NCI-H526 (cell line): ENCODE measurements at regions not wholly inside any gene's neighbourhood (a gene's known extent, or its start where the extent isn't known, plus 50 kb on each side); places are given as distances from the start of the nearest gene placed in this dataset.
"Not testable (repeated sequence)": the region's sequence is repeated elsewhere in the genome, so short reads cannot be mapped to it uniquely, and the experiment has no call there.

ENCODE experiments used
- DNase-seq, 2 experiments: peaks; one replicate each; lab custom pipeline; 2025; lab: John Stamatoyannopoulos, UW

DNA sequence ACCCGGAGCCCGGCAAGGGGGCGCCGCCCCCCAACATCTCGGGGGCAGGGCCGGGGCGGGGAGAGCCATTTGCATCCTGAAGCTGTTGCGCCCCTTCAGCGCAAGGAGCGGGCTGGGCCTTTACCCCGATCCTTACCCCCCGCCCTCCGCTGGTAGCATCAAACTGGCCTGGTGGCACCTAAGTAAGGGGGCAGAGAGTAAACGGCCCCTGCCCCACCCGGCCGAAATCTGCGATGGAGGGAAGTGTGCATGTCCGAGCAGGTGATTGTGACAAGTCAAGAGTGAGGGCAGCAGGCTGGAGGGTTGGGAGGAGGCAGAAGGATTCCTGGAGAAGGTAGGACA, 101.2 kb downstream of the ESM1 start:
- no peak for DNase-seq

DNA sequence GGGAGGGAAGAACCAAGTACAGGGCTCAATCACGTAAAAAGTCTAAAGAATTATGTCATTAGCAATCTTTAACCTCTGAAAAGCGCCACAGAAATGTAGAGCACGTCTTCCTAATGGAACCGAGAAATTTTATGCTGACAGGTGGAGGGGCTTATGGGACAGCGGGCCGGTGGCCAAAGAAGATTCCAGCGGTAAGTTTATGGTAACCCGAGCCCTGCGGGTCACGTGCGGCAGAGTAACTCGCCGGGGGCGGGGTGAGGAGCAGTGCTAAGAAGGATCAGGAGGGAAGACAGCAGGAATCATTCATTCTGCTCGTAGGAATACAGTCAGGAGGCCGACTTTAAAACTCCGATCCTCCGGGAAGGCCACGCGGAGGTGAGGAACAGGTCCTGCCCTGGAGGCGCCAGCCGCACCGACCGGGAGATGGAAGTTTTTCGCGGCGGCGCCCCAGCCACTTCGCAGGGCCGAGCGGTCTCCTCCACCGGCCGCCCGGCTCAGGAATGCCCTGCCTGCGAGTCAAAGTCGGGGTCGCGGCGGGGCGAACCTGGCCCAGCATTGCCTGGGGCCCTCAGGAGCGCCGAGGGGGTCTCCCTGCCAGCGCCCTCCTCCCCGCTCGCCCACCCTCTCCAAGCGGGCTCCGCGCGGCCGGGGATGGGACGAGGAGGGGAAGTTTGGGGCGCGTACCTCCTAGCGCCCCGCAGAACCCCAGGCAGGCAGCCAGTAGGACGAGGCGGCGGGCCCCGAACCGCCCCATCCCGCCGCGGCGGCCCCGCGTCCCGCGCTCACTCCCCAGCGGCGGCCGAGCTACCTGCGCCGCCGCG, 101.8 kb downstream of the ESM1 start:
- DNase-seq = no peak

DNA sequence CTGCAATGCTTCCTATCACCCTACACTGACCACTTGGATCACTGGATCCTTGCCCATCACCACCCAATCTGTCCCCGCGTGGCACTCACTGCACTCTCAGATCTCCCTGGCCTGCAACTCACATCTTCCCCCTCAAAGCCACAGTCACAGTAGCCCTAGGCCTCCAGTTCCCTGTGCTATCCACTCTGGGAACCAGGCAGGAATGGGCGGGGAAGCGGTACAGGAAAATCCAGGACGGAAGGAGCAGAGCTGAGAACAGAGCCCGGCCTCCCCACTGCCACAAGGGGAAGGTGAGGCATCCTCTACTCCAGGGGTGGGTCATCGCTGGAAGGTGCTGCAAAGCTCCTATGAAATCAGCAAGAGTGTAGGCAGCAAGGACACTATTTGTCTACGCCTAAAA, 102.6 kb downstream of the ESM1 start:
- no peak for DNase-seq

DNA sequence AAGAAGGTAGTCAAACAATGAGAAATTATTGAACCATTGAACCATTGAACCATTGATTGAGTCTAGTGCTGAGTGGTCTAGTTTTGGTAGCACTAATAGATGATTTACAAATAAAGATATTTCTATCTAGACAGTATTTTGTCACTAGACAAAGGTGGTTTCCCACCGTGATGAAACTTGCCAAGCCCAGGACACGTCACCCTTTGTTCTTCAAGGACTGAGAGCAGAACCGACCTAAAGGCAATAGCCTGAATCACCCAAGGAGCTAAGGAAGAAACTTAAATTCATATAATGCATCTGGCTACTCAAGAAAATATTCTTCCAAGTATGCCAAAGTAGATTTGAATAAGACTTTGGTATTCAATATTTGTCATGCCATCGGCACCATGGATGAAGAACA, 103.3 kb downstream of the ESM1 start:
- DNase-seq = no peak

DNA sequence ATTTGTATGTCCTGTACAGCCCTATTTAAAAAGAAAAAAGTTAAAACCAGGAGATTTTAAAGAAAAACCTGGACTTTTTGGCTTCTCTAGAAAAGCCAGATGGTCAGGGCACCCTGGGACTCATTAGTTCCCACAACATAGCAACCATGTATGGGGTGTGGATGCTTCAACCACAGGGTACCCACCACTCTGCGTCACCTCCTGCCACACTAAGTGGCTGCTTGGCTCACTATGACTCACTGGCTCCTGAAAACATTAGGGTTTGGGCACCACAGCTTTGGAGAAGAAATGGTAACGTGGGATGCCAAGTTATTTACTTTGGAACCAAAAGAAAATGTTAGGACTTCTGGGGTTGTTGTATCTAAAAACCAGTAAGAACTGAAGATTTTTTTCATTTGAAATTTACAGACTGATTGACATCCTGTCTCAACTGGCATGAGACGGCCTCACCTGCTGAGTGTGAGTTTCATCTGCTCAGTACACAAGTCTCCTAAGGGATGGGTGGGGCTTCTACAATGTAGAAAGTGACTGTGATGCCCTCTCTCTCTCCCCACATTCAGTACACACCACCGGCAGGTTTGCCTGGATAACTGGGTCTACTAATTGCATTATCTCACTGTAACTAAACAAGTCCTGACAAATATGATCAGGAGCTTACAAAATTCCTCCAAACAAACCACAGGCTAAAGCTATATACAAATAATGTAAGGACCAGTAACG, 103.9 kb downstream of the ESM1 start:
- no peak for DNase-seq

DNA sequence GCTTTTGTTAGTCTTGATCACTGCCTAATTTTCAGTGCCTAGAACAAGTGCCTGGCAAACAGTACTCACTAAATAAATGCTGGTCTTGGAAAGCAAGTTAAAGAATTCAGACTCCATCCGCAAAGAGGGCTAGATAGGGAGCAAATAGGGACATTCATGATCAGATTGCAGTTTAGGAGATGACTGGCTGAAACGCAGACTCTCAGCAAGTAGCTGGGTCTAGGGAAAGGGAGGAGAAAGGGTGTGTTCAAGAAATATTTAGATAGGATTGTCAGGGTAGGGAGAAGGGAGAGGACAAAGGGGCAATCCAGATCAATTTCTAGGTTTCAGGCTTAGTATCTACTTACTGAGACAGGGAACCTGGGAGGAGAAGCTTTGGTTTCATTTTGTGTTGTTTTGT, 108.4 kb downstream of the ESM1 start:
- no peak for DNase-seq

DNA sequence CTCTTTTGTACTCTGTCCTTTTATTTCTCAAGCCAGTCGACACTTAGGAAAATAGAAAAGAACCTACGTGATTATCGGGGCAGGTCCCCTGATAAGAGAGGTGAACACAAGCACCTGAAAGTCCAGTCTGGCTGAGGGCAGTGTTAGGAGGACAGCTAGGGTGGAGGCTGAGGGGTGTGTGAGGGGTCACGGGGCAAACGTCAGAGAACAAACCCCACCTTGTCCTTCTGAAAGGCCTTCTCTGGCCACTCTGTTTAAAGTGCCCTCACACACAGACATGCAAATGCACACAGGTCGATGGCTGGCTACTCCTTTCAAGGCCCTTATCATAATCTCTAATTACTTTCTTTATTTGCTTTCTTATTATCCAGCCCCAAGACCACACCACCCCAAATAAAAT, 108.8 kb downstream of the ESM1 start:
- DNase-seq = no peak

DNA sequence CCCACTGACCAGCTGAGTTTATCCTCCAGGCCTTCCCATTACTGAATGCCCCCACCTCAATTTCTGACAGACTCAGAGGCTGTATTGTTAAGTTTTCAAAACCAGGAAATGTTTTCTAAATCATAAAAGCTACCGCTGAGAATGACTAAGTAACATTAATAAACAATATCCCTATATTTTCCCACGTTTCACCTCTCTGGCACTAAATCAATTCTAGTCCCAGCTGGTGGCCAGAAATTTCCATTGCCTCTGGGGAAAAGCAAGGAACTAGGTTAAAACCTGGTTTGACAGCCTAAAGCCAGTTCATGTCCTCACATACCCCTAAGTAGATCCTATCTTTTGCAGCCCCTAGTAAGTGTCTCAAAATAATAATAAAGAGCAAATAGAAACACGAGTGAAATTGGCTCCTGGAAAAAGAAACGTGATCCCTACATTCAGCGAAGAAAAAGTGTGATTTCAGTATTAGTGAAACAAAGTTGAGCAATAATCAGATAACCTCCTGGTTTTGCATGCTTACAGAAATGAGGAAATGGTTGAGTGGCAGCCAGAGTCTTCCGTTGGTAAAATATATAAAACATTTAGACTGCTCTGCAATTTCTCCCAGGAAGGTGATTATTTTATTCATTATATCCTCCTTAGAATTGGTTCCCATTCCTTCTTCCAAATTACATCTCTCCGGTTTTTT, 110.9 kb downstream of the ESM1 start:
- DNase-seq = no peak

DNA sequence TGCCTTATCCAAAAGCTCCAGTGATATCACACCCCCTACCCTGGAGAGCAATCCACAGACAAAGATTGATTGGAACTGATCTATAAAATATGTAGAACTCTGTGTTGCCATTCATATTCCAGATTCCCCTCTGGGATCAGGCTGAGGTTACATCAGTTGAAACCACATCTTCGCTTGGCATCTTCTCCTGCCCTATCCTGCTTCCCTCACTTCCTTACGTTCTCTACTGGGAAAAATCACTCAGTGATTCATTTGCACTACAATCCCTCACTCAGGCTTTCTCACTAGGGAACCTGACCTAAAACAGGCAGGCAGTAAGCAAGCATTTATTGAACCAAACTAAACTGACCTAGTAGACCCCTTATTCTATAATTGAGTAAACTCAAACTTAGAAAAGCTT, 111.7 kb downstream of the ESM1 start:
- no peak for DNase-seq

DNA sequence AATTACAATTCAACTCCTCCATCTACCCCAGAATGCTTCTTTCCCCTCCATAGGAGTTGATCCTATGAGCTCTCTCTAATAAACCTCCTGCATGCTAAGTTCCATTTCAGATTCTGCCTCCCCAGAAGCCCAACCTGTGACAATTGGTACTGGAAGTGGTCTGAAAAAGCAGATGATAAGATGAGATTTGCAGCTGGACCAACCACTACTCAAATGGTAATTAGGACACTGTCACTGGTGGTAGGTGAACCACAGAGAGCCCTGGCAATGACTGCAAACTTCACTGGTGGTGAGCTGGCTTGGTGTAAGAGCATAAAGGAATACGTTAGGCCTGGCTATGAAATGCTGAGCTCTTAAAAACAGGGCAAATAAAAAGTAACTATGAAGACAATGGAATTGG, 112.6 kb downstream of the ESM1 start:
- DNase-seq = no peak

DNA sequence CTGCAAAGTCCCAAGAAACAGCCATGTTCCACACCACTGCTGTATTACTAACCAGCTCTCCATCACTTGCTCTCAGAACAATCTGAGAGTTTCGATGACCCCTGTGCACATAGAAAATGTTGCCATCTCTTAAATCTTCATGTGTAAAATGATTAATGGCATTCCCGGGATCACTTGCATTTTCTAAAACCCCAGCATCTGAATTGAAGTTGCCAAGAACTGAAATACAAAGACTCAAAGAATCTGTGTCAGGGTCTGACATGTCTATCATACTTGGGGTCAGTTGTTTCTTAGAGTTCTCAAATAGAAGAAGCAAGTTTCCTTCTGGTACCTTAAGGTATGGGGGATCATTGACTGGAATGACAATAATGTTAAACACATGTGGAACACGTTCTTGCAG, 115.1 kb downstream of the ESM1 start:
- DNase-seq = no peak

DNA sequence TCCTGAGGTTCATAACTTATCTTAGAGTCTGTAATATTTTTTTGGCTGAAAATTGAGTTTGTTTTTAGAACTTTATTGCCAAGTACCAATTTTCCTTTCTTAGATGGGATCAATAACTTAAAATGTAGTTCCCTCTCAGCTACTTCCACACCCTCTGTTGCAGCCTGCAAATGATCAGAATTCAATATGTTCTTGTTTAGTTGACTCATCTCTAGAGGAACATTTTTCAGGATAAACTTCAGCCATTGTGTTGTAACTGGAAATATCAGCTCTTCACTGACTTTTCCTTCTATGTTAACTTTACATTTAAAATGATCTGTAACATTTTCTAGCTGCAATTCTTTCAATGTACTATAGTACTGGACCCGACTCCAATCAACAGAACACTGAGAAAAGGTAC, 115.7 kb downstream of the ESM1 start:
- no peak for DNase-seq

DNA sequence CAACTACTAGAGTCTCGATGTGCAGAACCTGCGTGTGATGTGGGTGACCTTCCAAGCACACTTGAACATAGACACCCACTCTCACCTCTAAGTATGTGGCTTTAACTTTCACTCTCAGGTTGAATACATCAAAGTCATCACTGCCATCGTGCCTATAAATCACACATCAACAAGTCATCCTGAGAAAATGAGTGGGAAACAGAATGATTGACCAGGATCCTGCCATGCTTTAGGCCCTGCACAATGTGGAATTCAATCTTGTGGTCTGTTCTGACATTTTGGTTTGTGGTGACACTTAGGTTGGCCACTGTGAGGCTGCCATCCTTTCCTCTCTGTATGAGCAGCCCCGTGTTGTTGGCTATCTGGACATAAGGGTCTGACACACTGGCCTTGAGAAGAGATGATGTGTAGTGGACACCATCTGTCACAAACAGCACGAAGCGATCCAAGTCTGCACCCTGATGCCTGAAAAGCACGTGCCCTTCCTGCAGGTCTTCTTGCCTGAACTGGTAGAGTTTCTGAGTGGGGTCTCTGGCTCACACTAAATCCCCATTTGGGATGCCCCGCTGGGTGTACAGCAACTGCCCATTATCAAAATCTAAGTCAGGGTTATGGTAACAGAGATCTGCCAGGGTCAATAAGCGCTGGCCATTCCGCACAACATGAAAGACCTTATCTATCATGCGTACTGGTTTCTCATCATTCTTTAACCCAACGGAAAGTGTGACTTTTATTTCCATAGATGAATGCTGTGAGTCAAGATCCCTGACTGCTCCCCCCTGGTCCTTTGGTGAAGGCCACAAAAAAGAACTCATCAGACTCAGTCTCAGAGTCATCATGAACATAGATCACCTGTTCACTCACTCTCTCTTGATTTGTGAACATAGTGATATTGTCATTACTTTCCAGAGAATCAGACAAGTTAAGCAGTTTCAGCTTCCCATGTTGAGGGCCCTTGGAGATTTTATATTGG, 116.6 kb downstream of the ESM1 start:
- no peak for DNase-seq

DNA sequence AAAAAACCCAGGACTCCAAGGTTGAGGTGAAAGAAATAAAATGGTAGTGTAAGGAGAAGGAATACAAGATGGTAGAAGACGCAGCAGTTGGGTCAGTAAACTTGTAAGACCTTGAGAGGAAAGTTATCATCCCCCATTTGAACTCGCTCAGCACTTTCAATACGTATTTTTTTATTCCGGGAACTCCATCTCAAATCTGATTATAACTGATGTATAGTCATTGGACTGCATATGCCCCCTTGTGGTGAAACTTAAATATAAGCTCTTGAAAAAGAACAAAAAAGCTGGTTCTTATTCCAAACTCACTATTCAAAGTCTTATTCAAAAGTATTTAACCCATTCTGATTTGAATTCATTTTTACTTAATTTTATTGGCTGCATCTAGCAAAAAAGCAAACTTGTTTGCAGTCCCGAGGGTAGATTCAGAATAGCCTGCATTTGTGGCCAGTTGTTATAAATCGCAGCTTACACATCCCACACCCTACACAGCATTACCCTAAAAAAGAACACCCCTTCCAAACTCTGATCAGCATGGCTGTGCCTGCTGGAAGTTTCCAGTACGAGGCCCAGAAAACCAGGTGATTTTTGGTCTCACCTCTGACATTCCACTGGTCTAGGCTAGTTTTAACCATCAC, 118.0 kb downstream of the ESM1 start:
- DNase-seq = peak in 1 of 2 experiments; percentile 50

DNA sequence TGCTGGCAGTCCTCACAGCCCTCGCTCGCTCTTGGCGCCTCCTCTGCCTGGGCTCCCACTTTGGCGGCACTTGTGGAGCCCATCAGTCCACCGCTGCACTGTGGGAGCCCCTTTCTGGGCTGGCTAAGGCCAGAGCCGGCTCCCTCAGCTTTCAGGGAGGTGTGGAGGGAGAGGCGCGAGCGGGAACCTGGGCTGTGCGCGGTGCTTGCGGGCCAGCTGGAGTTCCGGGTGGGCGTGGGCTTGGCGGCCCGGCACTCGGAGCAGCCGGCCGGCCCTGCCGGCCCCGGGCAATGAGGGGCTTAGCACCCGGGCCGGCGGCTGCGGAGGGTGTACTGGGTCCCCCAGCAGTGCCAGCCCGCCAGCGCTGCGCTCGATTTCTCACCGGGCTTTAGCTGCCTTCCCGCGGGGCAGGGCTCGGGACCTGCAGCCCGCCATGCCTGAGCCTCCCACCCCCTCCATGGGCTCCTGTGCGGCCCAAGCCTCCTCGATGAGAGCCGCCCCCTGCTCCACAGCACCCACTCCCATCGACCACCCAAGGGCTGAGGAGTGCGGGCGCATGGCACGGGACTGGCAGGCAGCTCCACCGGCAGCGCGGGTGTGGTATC, 120.4 kb downstream of the ESM1 start:
- DNase-seq = not testable (repeated sequence)

DNA sequence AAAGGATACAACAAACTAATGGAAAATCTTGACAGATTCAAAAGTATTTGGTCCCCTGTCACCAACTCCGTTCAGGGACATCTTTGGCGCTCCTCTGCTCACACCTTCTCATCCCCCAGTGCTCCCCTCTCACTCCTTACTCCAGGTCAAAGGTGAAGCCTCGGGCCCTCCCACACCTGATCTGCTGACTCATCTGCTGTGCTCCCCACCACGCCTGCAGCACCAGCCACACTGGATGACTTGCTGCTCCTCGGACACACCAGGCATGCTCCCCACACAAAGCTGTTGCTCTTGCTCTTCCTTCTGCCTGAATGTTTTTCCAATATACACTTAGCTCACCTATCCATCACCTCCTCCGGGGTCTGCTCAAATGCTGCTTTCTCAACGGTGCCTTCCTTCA, 123.4 kb downstream of the ESM1 start:
- DNase-seq = no peak

DNA sequence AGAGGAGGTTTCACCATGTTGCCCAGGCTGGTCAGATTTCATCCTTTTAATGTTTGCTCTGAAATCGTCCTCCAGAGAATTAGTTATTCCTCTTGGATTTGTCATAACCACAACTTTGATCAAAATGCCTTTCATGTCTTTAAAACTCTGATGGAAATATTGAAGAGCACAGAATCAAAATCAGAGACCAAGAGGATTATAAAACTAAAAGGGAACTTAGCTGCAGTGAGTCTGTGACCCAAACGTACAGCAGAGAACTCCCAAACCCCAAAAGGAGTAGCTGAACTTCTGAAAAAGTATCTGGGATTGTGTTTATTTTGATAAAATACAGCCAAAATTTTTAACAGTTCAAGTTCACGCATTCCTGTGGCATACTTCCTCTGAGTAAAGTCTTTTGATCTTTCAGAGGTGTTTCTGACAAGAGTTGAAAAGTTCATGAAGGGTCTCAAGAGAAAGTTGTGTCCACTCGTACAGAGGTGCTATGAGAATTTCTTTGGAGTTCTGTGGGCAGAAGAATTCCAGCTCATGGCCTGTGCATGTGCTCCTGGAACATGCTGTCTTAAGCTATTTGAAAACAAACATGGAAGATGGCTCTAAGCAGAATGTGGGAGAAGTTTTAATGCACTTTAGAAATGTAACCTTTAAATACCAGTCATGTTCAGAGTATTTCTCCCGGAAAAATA, 124.0 kb downstream of the ESM1 start:
- no peak for DNase-seq

DNA sequence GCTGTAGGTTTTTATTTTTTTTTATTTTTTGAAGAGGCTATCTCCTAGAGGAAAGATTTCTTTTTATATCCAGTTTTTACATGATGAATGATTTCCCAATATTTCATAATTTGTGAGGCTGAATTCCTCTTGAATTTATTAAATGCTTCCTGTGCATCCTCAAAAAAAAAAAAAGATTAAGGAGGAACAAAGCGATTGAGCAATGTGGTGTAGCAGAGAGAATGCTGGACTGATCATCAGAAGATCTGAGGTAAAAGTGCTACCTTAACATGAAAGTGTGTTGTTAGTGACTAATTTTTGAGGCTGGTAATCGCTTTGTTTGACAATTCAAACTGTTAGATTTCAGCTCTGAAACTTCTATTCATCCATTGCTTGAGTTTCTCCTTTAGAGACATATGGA, 125.1 kb downstream of the ESM1 start:
- DNase-seq = no peak

DNA sequence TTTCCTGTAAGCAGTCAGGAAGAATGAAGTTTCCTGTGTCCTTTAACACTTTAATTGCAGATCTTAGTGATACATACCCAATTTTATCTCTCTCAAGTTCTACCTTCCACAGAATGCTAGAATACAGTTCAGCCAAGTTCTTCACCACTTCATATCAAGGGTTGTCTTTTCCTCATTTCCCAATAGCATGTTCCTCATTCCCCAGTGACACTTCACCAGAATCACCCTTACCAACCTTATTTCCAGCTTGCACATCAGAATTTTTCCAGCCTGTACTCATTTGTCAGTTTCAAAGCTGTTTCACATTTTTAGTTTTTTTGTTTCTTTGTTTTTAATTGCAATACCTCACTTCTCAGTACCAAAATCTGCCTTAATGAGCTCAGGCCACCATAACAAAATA, 126.1 kb downstream of the ESM1 start:
- no peak for DNase-seq

DNA sequence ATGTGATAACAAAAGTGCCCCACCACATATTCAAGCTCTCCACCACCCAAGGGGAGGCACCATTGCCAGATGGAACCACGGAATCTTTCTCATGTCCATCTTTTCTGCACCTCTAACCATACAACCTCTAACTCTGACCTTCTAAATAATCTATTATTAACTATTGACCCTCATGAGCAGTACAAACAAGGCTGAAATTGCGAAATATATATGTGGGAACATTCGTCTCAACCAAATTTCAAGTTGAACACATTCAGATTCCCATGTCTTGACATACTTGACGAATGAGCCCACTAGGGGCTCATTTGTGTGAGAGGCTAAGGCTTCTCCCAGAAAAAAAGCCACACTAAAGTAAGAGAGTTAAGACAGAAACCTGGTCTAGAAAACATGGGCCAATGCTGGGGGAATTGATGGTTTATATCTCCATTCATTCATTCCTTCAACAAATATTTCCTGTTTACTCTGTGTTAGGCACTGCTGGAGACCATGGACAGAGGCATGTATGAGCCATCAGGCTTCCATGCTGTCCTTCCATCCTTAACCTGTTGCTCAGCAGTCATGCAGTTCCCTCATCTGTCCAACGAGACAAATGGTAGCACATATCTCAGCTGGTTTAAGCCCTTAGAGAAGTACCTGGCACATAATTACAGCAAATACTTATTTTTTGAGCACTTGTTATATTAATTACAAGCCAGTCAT, 130.4 kb downstream of the ESM1 start:
- DNase-seq = no peak
